DOHH2 (cell line): ENCODE measurements at regions not wholly inside any gene's neighbourhood (a gene's known extent, or its start where the extent isn't known, plus 50 kb on each side); places are given as distances from the start of the nearest gene placed in this dataset.

ENCODE experiments used
- H3F3A ChIP-seq: fragments of 200-600 bp; sonication (generic), shearing (Covaris generic); 2 replicates; pipeline ENCODE4 v1.6.0; 2016; ENCODE audit warnings: antibody characterized with exemption, mild to moderate bottlenecking; ENCODE audit not compliant: control insufficient read depth, insufficient read depth
- H3K27ac ChIP-seq: fragments of 200-600 bp; sonication (generic); 2 replicates; pipeline ENCODE4 v1.5.1; 2014; ENCODE audit warnings: low read depth, mild to moderate bottlenecking, low read length, moderate library complexity
- H3K27me3 ChIP-seq: fragments of 200-600 bp; sonication (generic); 2 replicates; pipeline ENCODE4 v1.6.1; 2014; ENCODE audit warnings: mild to moderate bottlenecking, low read length, mixed read lengths; ENCODE audit not compliant: control insufficient read depth
- H3K36me3 ChIP-seq: fragments of 200-600 bp; sonication (generic); 2 replicates; pipeline ENCODE4 v1.6.1; 2014; ENCODE audit warnings: mild to moderate bottlenecking, low read length, moderate library complexity, mixed read lengths; ENCODE audit not compliant: control insufficient read depth
- H3K4me1 ChIP-seq: fragments of 200-600 bp; sonication (generic); 2 replicates; pipeline ENCODE4 v1.6.1; 2014; ENCODE audit warnings: mild to moderate bottlenecking, low read length, mixed read lengths; ENCODE audit not compliant: control insufficient read depth
- H3K4me2 ChIP-seq: fragments of 200-600 bp; sonication (generic); 2 replicates; pipeline ENCODE4 v1.6.0; 2014; ENCODE audit warnings: mild to moderate bottlenecking, low read length, moderate library complexity
- H3K4me3 ChIP-seq: fragments of 200-600 bp; sonication (generic); 2 replicates; pipeline ENCODE4 v1.5.1; 2014; ENCODE audit warnings: mild to moderate bottlenecking, low read length, mixed read lengths
- H3K79me2 ChIP-seq: fragments of 200-600 bp; sonication (generic); 2 replicates; pipeline ENCODE4 v1.6.1; 2014; ENCODE audit warnings: mild to moderate bottlenecking, low read length, mixed read lengths; ENCODE audit not compliant: control insufficient read depth
- H3K9me2 ChIP-seq: fragments of 200-600 bp; sonication (generic); replicated peaks from 2 replicates; pipeline ENCODE4 v1.6.1; 2014; ENCODE audit warnings: mild to moderate bottlenecking, low read length, mixed read lengths; ENCODE audit not compliant: control insufficient read depth
- H3K9me3 ChIP-seq: fragments of 200-600 bp; sonication (generic); 2 replicates; pipeline ENCODE4 v1.6.1; 2014; ENCODE audit warnings: antibody characterized with exemption, low read length, mixed read lengths; ENCODE audit not compliant: control insufficient read depth, insufficient read depth
- H4K20me1 ChIP-seq: fragments of 200-600 bp; sonication (generic); 2 replicates; pipeline ENCODE4 v1.6.0; 2014; ENCODE audit warnings: low read depth, mild to moderate bottlenecking, antibody characterized with exemption, low read length, moderate library complexity; ENCODE audit not compliant: control insufficient read depth, insufficient read depth
- CTCF ChIP-seq: fragments of 200-600 bp; sonication (generic); IDR thresholded peaks from one replicate; pipeline ENCODE4 v1.5.1; 2014; ENCODE audit warnings: antibody characterized with exemption, mild to moderate bottlenecking, low read depth, low read length; ENCODE audit not compliant: poor library complexity, severe bottlenecking
- EZH2phosphoT487 ChIP-seq: fragments of 200-600 bp; sonication (generic); IDR thresholded peaks from 2 replicates; pipeline ENCODE4 v1.6.1; 2017; ENCODE audit warnings: borderline replicate concordance, mild to moderate bottlenecking, antibody characterized with exemption, low read length, moderate library complexity, mixed read lengths

- no peaks in the 10 kb centered on the region for H3K9me3 ChIP-seq
- no peaks in the 10 kb centered on the region for H3F3A ChIP-seq
- no peak overlapping the region for H3K4me2 ChIP-seq
- H3K79me2 ChIP-seq = no peaks in the 10 kb centered on the region
- no peak for TF ChIP-seq EZH2phosphoT487
- no peak for TF ChIP-seq CTCF
- no peaks in the 10 kb centered on the region for H3K36me3 ChIP-seq
- no peaks in the 10 kb centered on the region for H4K20me1 ChIP-seq
- no peaks in the 10 kb centered on the region for H3K9me2 ChIP-seq
- no peak overlapping the region for H3K4me3 ChIP-seq
- no peaks in the 10 kb centered on the region for H3K27me3 ChIP-seq
- H3K4me1 ChIP-seq = no peaks in the 10 kb centered on the region
- H3K27ac ChIP-seq = no peak overlapping the region
Measured at GRCh38 chr14:71204231-71204630, 297.0 kb downstream of the PCNX1 start.

- TF ChIP-seq EZH2phosphoT487 = no peak
- no peak for TF ChIP-seq CTCF
- H3F3A ChIP-seq = no peaks in the 10 kb centered on the region
- H3K4me1 ChIP-seq = no peaks in the 10 kb centered on the region
- H3K4me2 ChIP-seq = no peak overlapping the region
- no peaks in the 10 kb centered on the region for H3K36me3 ChIP-seq
- H3K9me2 ChIP-seq = no peaks in the 10 kb centered on the region
- no peaks in the 10 kb centered on the region for H4K20me1 ChIP-seq
- H3K79me2 ChIP-seq = no peaks in the 10 kb centered on the region
- H3K4me3 ChIP-seq = no peak overlapping the region
- no peak overlapping the region for H3K27ac ChIP-seq
- no peaks in the 10 kb centered on the region for H3K9me3 ChIP-seq
- no peaks in the 10 kb centered on the region for H3K27me3 ChIP-seq
Measured at GRCh38 chr14:71204768-71205167, 297.5 kb downstream of the PCNX1 start.

- no peaks in the 10 kb centered on the region for H3K79me2 ChIP-seq
- no peaks in the 10 kb centered on the region for H3K9me2 ChIP-seq
- H3F3A ChIP-seq = no peaks in the 10 kb centered on the region
- H3K27me3 ChIP-seq = no peaks in the 10 kb centered on the region
- H3K36me3 ChIP-seq = no peaks in the 10 kb centered on the region
- H3K4me3 ChIP-seq = no peak overlapping the region
- H3K4me2 ChIP-seq = no peak overlapping the region
- H4K20me1 ChIP-seq = no peaks in the 10 kb centered on the region
- TF ChIP-seq CTCF = no peak
- TF ChIP-seq EZH2phosphoT487 = no peak
- no peaks in the 10 kb centered on the region for H3K4me1 ChIP-seq
- no peaks in the 10 kb centered on the region for H3K9me3 ChIP-seq
- H3K27ac ChIP-seq = no peak overlapping the region
Measured at GRCh38 chr14:71206123-71206522, 298.9 kb downstream of the PCNX1 start.
